COR-L47 (cell line): ENCODE measurements at regions not wholly inside any gene's neighbourhood (a gene's known extent, or its start where the extent isn't known, plus 50 kb on each side); places are given as distances from the start of the nearest gene placed in this dataset.
"Not testable (repeated sequence)": the region's sequence is repeated elsewhere in the genome, so short reads cannot be mapped to it uniquely, and the experiment has no call there.

Experiments
- DNase-seq: peaks from one replicate; lab custom pipeline; 2025; lab: John Stamatoyannopoulos, UW

DNA sequence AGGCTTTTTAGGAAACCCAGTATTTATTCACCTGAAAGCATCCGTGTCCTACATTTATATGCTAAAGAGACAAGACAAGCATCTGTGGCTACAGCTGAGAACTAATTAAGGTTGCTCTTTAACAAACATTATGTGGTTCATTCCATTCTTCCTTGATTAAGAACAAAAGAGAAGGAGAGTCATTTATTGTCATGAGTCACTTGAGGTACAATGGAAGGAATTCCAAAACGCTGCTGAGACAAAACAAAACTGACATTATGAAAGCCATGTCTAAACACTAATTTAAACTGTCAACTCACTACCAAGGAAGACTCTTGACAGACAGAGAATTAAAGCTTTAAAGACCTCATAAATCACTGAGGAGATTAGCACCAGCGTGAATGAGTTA is 214.4 kb downstream of the BMP4 start:
- DNase-seq, result no peak

DNA sequence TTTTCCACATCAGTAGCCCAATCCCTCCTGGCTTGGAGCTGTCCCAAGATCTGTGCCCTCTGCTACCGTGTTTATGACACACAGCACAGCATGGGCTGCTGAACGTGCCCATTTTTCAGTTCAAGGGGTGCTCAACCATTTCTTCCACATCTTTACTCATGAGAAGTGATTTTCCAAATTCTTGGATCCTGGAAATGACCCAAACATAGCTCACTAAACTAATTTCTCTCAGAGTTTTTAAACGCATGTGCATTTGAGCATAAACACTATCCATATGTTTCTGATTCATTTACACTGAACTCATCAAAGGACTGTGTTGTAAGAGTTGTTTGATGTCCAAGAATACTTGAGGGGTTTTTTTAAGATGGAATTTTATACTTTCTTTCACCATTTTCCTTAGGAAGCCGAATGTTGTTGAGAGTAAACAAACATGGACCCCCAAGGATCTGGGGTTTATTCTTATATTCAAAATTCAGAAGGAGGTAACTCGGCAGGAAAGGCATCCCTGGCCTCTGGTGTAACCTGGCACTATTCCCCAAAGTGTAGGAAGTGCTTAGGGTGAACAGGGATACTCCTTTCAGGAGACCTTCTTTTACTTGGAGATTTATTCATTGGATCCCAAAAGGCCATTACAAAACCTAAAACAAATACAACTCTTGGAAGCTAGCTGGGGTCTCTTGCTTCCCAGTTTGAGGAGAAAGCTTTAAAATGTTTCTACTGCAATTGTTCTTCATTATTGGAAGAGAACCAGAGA is 215.0 kb downstream of the BMP4 start:
- DNase-seq, result no peak

DNA sequence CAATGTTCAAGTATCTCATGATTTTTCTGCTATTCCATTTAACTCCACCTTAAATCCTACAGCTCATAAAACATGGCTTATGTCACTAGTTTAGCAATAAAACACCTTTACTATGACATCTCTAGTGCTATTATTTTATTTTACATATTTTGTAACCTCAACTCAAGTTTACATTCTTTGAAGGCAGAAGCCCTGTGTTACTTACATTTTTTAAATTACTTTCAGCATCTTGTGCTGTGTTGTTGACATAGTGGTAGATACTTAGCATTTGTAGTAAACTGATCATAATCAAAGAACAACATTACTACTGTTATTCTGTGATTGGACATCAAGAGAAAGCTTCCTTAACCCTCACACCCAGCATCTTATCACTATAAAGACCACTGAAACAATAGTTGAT is 216.1 kb downstream of the BMP4 start:
- DNase-seq, result no peak

DNA sequence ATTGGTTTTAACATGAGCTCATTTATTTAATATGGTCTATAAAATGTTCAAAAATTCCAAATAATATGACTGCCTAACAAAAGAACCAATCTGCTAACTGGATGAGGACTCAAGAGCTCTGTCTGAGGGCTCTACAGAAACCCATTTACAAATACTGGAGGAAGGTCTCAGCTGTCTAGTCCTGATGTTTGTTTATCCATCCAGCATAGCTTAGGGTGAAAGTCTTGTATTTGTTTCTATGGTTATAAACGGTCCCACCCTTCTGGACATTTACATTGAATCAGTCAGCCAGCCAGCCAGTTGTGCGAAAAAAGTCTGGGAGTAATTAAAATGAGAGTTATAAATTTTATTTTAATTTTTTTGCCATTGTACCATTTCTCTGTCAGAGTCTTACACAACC is 220.7 kb downstream of the BMP4 start:
- DNase-seq, result no peak

DNA sequence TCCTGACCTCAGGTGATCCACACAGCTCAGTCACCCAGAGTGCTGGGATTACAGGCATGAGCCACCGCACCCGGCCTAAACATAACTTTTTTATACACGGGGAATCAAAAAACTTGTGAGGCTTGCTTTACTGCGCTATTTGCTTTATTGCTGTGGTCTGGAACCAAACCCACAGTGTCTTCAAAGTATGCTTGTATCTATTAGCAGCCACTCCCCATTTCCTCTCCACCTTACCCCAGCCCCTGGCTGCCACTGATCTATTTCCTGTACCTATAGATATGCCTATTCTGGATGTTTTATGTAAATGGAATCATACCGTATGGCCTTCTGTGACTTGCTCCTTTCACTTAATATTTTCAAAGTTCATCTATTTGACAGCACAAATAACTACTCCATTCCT is 233.4 kb downstream of the BMP4 start:
- no peak for DNase-seq

DNA sequence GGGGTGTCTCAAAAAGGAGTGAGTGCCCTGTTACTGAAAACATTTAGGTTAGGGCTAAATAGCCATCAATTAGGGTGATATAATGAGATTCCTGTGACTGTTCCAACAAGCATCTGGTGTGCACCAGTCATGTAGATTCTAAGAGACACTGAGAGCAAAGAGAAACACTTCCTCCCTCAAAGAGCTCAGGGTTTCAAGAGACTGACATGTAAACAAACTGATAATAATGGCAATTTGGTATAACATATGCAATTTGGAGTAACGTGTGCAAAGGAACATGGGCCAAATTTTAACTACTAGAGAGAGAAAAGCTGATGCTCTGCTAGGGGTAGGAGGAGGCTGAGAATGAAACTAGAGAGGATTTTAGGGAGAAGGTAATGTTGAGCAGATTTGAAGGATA is 237.1 kb downstream of the BMP4 start:
- no peak for DNase-seq

DNA sequence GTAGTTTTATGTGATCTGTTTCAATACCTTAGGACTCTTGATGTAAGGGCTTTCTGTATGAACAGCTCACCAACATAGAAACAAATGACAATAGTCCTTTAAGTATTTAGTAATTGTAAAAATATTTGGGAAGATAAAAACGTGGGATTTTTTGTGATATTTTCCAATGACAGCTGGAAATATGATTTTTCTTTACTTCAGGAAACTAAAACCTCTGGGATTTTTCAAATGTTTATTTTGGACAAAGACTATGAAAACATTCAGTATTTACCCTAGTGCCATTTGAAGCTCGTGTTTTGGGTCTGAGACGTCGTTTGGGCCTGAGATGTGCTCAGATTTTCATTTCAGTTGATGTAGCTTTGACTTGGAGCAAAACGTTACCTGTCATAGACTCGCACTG is 240.0 kb downstream of the BMP4 start:
- no peak for DNase-seq

DNA sequence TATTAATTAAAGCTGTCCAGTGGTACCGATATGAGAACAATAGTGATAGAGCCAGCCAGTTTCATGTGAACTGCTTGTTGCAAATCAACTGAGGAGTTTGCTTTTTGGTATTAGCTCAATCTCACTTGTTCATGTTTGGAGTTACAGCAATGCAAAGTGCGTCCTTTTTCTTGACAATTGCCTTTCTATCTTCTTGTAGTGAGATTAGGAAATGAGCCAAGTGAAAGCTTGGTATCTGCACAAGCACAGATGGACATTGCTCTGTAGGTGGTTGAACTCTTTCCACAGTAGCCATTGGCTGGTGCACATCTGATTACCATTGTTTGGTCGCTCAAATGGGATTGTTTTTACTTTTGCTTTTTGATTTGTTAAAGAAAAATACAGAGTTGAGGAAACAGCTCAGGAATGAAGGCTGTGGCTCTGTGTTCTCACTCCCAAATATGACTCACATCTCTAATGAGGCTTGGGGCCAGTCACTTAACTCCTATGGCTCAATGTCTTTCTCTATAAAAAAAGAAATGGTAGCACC is 241.4 kb downstream of the BMP4 start:
- no peak for DNase-seq

DNA sequence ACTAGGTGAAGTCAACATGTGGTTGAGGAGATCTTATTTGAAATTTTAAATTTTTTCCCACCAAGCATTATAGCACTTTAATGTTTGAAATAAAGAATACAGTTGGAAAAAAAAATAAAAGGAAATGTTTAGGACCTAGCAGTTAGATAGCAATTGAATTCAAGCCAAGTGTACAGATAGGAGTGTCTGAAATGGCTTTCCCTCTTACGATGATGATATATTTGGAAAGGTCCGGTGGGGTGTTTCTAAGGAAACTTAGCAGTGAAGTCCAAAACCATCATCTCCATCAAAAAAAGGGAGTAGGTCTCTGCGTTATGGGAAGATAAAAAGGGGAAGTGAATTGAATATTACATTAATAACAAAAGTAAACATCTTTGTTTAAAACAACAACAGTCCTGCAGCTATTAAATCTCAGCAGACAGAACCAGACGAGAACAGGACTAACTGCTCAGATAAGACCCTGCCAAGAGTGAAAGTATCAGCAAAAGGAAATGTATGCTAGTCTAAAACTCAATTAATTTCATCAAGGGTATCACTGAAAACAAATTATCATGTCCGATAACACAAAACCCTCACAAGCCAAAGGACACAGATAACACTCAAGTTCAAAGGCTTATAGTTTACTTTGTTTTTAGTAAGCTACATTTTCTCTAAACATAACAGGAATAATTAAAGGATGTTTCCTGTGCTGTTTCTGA is 242.0 kb downstream of the BMP4 start:
- DNase-seq, result no peak

DNA sequence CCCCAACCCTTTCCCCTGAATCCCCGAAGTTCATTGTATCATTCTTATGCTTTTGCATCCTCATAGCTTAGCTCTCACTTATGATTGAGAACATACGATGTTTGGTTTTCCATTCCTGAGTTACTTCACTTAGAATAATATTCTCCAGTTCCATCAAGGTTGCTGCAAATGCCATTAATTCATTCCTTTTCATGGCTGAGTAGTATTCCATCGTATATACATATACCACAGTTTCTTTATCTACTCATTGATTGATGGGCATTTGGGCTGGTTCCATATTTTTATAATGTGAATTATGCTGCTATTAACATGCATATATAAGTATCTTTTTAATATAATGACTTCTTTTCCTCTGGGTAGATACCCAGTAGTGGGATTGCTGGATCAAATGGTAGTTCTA is 243.7 kb downstream of the BMP4 start:
- not testable (repeated sequence) for DNase-seq

DNA sequence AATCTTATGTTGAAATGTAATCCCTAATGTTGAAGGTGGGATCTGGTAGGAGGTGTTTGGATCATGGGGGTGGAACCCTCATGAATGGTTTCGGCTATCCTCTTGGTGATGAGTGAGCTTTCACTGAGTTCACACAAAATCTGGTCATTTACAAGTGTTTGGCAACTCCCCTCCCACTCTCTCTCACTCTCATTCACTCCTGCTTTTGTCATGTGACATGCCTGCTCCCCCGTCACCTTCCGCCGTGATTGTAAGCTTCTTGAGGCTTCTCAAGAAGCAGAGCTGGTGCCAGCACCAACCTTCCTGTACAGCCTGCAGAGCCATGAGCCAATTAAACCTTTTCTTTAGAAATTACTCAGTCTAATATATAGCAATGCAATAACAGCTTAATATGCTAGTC is 245.4 kb downstream of the BMP4 start:
- DNase-seq, result no peak

DNA sequence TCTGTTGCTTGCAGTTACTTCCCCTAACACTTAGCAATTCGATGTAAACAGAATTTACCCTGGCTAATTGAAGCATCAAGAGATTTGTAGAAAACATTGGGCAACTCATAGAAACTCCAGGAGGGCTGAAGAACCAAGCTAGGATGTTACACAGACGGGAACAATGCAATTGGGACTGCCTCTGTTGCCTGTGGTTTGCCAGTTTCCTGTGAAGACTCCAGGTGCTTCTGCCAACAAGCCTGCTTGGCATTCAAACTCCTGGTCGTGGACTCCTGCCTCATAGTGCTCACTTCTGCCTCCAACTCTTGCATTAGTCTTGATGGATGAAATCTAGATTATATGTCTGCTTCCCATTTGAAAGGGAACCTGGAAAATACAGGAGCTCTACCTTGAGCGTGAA is 246.0 kb downstream of the BMP4 start:
- DNase-seq, result no peak

DNA sequence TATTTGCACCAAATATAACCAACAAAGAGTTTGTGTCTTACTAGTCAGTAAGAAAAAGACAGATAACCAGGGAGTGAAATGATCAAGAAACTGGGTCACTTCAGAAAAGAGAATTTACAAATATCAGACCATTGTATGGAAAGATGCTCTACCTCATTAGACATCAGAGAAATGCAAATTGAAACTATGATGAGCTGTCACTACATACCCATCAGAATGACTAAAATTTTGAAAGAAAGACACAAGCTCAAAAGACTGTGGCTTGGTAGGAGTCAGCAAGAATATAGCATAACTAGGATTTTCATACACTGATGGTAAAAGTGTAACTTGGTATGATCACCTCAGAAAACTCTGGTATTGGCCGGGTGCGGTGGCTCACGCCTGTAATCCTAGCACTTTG is 247.2 kb downstream of the BMP4 start:
- DNase-seq, result no peak

DNA sequence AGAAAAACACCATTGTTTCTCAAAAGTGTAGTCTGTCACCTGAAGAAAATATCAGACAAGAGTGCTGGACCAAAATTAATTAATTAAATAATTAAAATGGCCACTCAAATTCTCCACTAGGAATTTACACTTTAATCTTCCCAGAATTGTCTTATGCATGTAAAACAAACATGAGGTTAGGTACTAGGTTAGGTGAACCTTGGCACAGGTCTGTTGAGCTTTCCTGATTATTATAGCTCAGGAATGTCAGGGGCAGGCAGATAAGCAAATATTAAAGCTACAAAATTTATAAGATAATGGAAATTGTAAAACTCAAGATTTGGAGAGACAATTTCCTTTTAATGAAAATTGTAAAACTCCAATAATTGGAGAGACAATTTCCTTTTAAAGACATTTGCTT is 253.2 kb downstream of the BMP4 start:
- DNase-seq, result no peak

DNA sequence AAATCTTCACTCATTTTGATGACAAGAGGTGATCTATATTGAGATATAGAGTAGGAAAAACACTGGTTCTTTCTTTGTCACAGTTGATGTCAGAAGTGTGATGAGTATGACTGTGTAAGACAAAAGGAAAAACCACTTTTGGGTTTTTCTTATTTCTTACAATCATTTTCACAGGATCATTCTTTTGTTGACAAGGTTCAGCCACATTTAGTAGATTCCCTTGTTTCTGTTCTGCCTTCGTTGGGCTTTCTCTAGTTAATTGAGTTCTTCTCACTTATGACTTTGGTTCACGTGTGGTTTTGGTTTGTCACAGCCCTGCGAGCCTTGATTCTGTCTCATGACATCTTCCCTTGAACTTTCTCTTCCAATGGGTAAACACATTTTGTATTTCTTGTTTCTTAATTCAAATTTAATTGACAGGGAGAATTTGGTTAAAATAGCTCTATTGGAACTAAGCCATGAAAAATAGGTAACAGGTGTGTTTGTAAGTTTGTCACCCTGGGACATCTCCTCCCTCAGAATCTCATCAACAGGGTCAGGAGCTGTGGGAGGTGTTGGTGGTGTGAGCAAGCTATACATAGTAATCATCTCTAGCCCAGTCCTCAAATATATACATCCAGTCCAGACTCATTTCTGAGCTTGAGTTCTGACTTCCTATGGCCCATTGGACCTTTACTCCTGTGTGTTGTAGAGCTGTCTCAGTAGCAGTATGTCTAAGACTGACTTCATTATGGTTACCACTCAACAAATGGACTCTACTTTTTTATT is 255.3 kb downstream of the BMP4 start:
- no peak for DNase-seq

DNA sequence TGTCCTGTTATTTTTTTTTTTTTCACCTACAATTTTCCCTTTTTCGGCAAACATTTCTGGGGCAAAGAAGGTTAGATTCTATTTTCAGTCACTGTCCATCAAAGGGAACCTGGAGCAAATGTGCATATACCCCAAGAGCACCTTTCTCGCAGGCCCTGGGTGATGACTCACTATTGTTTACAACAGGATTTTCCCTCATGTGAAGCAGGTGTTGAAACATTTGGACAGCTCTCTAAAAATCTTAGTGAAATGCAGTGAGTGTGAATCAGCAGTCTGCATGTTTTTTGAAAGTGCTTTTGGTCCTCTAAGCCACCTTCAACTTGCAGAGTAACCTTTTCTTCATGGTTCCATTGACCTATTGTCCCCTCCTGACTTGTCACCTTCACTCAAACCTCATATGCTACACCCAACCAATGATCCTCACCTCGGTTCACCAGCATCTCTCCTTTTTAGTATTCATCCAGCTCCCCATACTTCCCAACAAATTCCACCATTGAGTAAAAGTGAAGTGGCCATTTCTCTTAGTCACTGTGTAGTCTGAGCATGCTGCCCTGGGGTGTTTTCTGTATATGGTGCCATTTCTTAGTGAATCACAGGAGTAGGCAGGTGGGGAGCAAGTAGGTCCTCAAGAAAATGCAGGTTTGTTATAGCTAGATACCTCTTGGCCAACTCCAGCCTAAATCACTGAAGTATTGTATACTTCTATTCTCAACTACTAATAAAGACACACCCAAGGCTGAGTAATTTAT is 260.2 kb downstream of the BMP4 start:
- no peak for DNase-seq

DNA sequence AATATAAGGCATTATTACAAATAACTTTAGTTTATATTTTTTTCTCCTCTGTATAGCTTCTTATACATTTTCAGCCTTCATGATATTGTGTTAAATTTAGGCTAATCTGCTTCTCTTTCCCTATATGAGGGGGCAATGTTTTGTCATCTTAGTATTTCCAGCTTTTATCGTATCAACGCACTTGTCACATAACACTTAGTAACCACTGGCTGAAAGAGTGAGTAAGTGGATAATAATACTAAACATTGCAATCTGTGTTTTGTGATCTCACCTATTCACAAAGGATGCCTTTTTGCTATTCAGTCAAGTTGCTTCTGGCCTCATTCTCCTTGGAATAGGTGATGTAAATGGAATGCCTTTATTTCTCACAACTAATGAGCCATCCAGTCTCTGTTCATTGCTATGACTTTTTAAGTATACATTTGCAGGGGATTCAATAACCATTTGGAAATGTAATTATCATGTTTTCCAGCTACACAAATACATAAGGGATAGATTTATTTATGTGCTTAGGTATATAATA is 260.9 kb downstream of the BMP4 start:
- DNase-seq, result no peak

DNA sequence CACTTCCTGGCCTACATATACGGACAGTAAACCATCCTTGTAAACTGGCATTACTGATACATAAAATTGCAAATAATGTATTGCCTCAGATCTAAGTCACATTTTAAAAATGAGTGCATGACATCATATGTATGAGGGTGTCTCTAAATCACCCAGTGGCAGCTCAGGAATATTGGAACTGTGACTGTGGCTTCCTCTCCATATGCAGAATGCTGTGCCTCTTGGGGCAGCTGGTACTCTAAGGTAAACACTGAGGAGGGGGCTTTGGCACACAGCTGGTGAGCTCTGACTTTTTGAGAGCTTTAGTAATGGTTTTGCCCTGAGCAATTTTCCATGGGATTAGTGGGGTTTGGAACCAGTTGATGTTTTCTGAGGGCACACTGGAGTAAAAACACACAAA is 263.7 kb downstream of the BMP4 start:
- DNase-seq, result no peak

DNA sequence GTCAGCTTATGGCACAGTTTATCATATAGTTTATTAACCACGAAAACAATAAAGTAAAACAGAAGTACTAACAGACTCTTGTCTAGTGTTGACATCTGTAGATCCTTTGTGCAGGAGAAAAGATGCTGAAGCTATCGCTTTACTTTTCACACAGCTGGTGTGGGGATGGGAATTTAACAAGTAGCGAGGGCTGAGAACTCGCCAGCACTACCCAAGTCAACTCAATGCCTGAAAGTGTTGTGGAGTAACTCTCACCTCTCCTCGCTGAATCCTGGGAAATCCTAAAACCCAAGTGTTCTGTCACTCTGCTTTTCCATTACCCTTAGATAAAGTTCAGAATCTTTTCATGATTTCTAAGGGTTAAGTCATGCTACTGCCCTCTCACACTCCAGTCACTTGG is 264.2 kb downstream of the BMP4 start:
- DNase-seq, result no peak

DNA sequence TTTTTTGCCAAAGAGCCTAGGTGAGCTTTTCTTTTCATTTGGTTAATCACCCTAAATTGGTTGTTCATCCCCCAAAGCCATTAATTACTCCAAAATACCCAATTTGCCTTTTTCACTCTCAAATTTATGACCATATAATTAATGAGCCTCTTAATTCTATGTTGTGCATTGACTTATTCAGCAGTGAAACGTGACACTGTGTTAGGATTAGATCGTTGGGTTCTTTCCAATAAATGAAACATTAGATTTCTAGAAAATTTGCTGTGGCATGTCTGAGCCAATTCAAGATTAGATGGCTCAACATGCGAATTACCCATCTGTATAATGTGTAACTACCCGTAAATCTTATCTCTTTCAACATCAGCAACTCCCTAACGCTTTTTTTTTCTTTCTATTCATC is 273.4 kb downstream of the BMP4 start:
- no peak for DNase-seq

DNA sequence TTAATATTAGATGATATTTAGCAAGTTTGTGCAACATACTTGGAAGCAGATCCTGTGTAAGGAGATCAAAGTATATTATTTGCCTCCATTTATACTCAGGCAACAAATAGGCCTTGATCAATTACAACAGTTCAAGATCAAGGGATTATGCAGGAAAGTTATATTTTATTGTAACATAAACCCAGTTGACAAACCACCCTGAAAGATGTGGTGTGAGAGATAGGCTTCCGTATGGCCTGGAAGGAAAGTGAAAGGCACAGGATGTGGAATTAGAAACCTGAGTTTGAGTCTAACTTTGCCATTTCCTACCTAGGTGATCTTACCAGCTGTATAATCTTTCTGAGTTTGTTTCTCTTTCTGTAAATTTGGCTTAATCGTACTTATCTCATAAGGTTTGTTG is 284.1 kb downstream of the BMP4 start:
- no peak for DNase-seq

DNA sequence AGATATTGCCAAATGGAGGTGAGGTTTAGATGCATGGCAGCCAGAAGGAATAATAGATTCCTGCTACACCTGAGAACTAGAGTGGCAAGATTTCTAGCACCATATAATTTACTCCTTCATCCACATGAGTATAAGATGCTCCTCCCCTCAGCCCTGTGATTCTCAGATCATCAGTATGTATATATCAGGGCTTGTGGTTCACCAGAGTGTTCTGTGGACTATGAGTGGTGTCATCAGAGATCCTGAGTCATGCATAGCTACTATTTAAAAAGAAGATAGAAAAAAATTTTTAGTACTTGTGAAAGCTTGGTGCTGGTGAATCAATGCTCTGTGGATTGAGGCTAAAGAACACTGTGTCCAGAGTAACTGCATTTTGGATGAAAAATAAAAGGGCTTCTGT is 285.9 kb downstream of the BMP4 start:
- no peak for DNase-seq
